K562 (cell line): ENCODE measurements at regions not wholly inside any gene's neighbourhood (a gene's known extent, or its start where the extent isn't known, plus 50 kb on each side); places are given as distances from the start of the nearest gene placed in this dataset.

Experiments
- C11orf30 ChIP-seq: fragments of 450-650 bp; IDR thresholded peaks from 2 replicates; pipeline ENCODE4 v1.6.1; 2016; ENCODE audit warnings: low read depth, mild to moderate bottlenecking
- MAFG ChIP-seq: fragments of 450-650 bp; conservative IDR thresholded peaks from 2 replicates; pipeline ENCODE4 v1.6.1; 2016; ENCODE audit warnings: missing genetic modification characterization, missing compliant biosample characterization
- MLLT1 ChIP-seq, 2 experiments: fragments of 450-650 bp; IDR thresholded peaks; 2 replicates each; pipeline ENCODE4 v1.6.1; 2016
- NFE2 ChIP-seq: IDR thresholded peaks from 2 replicates; pipeline ENCODE4 v1.6.1; 2014; ENCODE audit warnings: antibody characterized with exemption, low read depth
- NFE2L1 ChIP-seq: fragments of 450-650 bp; IDR thresholded peaks from 2 replicates; pipeline ENCODE4 v1.6.1; 2016; ENCODE audit warnings: missing genetic modification characterization, low read depth, mild to moderate bottlenecking, missing compliant biosample characterization, moderate library complexity, borderline replicate concordance
- POLR3G ChIP-seq: IDR thresholded peaks from 2 replicates; pipeline ENCODE4 v1.6.1; 2011; ENCODE audit not compliant: insufficient read length, insufficient replicate concordance; ENCODE audit errors: extremely low read depth
- SP2 ChIP-seq: IDR thresholded peaks from 2 replicates; pipeline ENCODE4 v1.6.1; 2011; ENCODE audit warnings: mild to moderate bottlenecking, low read depth, low read length, moderate library complexity; ENCODE audit not compliant: poor library complexity, severe bottlenecking; ENCODE audit errors: extremely low read depth
- TFE3 ChIP-seq: fragments of 450-650 bp; formaldehyde crosslinking; IDR thresholded peaks from 2 replicates; pipeline ENCODE4 v1.4.0; 2020; ENCODE audit warnings: mild to moderate bottlenecking, mixed read lengths
- USF1 ChIP-seq: sonication (generic); formaldehyde crosslinking; IDR thresholded peaks from 2 replicates; pipeline ENCODE4 v1.9.0; 2022; ENCODE audit warnings: mild to moderate bottlenecking, missing genetic modification reagents
- ZFP30 ChIP-seq: fragments of 250-450 bp; sonication (Bioruptor Pico); IDR thresholded peaks from 2 replicates; pipeline ENCODE4 v1.8.0; 2022; ENCODE audit warnings: moderate library complexity, mild to moderate bottlenecking, inconsistent platforms, borderline replicate concordance
- ZNF316 ChIP-seq: fragments of 450-650 bp; IDR thresholded peaks from 2 replicates; pipeline ENCODE4 v1.6.1; 2016
- ZNF518B ChIP-seq: fragments of 250-450 bp; sonication (Bioruptor Pico); IDR thresholded peaks from 2 replicates; pipeline ENCODE4 v1.5.0; 2021; ENCODE audit warnings: mild to moderate bottlenecking, moderate library complexity

- no peak for TF ChIP-seq TFE3
- peak; percentile 49 for TF ChIP-seq C11orf30
- TF ChIP-seq ZNF518B (CRISPR knock-in tag) = no peak
- TF ChIP-seq POLR3G = no peak
- peak; percentile 57; the same call in 1 of the 2 replicates for TF ChIP-seq NFE2L1 (tag)
- peak; percentile 50 for TF ChIP-seq NFE2
- peak; percentile 70 for TF ChIP-seq ZNF316
- TF ChIP-seq MAFG (tag) = peak; percentile 77
- no peak for TF ChIP-seq MLLT1 (IDR thresholded peaks at IDR 0.05)
- no peak for TF ChIP-seq SP2
- no peak for TF ChIP-seq ZFP30 (CRISPR knock-in tag)
- TF ChIP-seq USF1 (CRISPR knock-in tag) = no peak
- TF ChIP-seq, all 486 proteins: peak for 7
These were observed 365.3 kb upstream of the RNF32 start (continued) for GRCh38 chr7:156275292-156275691.
